ENCODE measurements at regions not wholly inside any gene's neighbourhood (a gene's known extent, or its start where the extent isn't known, plus 50 kb on each side); places are given as distances from the start of the nearest gene placed in this dataset.

GRCh38 chr13:104414771-104415170, 1348.6 kb upstream of the SLC10A2 start:
- TF ChIP-seq, protein P1, sequence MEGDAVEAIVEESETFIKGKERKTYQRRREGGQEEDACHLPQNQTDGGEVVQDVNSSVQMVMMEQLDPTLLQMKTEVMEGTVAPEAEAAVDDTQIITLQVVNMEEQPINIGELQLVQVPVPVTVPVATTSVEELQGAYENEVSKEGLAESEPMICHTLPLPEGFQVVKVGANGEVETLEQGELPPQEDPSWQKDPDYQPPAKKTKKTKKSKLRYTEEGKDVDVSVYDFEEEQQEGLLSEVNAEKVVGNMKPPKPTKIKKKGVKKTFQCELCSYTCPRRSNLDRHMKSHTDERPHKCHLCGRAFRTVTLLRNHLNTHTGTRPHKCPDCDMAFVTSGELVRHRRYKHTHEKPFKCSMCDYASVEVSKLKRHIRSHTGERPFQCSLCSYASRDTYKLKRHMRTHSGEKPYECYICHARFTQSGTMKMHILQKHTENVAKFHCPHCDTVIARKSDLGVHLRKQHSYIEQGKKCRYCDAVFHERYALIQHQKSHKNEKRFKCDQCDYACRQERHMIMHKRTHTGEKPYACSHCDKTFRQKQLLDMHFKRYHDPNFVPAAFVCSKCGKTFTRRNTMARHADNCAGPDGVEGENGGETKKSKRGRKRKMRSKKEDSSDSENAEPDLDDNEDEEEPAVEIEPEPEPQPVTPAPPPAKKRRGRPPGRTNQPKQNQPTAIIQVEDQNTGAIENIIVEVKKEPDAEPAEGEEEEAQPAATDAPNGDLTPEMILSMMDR (IDR thresholded peaks at IDR 0.05; ENCODE audit: low read depth, low read length, poor library complexity, severe bottlenecking): no peak
- no peak for TF ChIP-seq EZH2phosphoT487 (IDR thresholded peaks at IDR 0.05; ENCODE audit: borderline replicate concordance, low read length)
